HG03159 (cell line): ENCODE measurements at regions not wholly inside any gene's neighbourhood (a gene's known extent, or its start where the extent isn't known, plus 50 kb on each side); places are given as distances from the start of the nearest gene placed in this dataset.

Source experiments
- ATAC-seq: cut with Tn5 transposase; IDR thresholded peaks from one replicate; pipeline ENCODE4 v1.9.1; 2021; ENCODE audit warnings: mild to moderate bottlenecking, moderate library complexity; ENCODE audit not compliant: unreplicated experiment

- no peak for ATAC-seq
Measured at GRCh38 chr3:143206955-143207337, 87.4 kb downstream of the CHST2 start.

- peak; percentile 78 for ATAC-seq
Measured at GRCh38 chr3:143207338-143207961, 87.9 kb downstream of the CHST2 start.

- no peak for ATAC-seq
Measured at GRCh38 chr3:143208976-143209714, 89.6 kb downstream of the CHST2 start.

- no peak for ATAC-seq
Measured at GRCh38 chr3:143209715-143210059, 90.1 kb downstream of the CHST2 start.

- ATAC-seq = no peak
Measured at GRCh38 chr3:143210141-143210540, 90.6 kb downstream of the CHST2 start.

- no peak for ATAC-seq
Measured at GRCh38 chr3:143215059-143215458, 95.5 kb downstream of the CHST2 start.
